Activated gamma-delta T cell treated with anti-CD3 and anti-CD28 coated beads, Interleukin-2, amount 50 U/mL, for 16 hours (primary cell): ENCODE measurements at regions not wholly inside any gene's neighbourhood (a gene's known extent, or its start where the extent isn't known, plus 50 kb on each side); places are given as distances from the start of the nearest gene placed in this dataset.
"Not testable (repeated sequence)": the region's sequence is repeated elsewhere in the genome, so short reads cannot be mapped to it uniquely, and the experiment has no call there.

Experiments
- DNase-seq: peaks from one replicate; pipeline ENCODE4 v3.0.0-alpha.2; 2020; ENCODE audit warnings: low read depth

DNA sequence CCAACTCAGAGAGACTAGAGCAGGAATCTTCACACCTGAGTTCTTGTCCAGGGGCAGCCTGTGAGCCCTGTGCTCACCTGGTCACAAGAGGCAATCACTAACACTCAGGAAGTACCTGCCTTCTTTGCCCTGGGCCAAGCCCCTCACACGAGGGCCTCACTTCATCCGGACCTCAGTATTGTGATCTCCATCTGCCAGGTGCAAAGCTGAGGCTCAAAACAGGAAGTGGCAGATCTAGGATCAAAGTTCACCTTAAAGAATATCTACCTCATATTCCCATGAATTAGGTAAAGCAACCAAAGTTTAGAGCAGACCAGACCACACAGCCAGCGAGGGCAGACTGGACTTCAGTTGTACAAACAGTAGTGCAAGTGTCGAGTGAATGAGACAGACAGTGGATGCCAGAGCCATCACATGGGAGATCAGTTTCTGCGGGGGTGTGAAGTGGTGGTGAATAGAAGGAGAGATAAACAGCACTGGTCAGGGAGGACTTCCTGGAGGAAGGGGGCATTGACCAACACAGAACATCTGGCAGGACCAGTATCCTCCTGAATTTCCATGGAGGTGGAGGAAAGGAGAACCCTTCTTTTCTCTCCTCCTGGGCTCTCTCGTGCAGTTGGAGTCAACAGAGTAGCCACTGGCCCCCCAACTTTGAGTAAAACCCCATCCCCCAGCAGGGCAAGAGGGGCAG is 116.6 kb upstream of the ZBTB40 start:
- no peak for DNase-seq

DNA sequence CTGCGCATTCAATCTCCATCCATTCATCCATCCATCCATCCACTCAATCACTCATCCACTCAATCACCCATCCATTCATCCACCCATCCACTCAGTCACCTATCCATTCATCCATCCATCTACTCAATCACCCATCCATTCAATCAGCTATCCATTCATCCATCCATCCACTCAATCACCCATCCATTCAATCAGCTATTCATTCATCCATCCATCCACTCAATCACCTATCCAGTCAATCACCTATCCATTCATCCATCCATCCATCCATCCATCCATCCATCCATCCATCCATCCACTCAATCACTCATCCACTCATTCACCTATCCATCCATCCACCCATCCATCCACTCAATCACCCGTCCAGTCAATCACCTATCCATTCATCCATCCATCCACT is 115.4 kb upstream of the ZBTB40 start:
- not testable (repeated sequence) for DNase-seq

- not testable (repeated sequence) for DNase-seq
Measured at GRCh38 chr1:22336696-22337545, 114.7 kb upstream of the ZBTB40 start.

- DNase-seq: no peak
Measured at GRCh38 chr1:22338071-22338765, 113.4 kb upstream of the ZBTB40 start.

GRCh38 chr1:22339237-22339636 is 112.4 kb upstream of the ZBTB40 start:
- DNase-seq: no peak

DNA sequence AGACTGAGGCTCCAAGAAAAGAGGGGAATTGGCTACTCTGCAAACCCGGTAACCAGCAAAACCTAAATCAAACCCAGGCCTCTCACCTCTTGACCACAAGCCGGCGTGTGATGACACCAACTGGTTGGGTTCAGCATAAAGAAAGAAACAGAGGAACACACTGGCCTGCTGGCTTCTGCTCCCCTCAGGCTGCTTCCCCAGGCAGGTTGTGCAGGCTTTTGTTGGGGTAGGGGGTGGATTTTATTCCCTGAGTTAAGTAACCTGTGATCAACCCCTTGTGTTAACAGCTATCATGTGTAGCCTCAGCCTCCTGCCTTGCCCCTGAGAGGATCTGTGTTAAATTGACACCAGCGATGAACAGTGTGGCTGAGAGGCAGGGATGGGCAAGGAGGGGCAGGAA is 111.6 kb upstream of the ZBTB40 start:
- no peak for DNase-seq

DNA sequence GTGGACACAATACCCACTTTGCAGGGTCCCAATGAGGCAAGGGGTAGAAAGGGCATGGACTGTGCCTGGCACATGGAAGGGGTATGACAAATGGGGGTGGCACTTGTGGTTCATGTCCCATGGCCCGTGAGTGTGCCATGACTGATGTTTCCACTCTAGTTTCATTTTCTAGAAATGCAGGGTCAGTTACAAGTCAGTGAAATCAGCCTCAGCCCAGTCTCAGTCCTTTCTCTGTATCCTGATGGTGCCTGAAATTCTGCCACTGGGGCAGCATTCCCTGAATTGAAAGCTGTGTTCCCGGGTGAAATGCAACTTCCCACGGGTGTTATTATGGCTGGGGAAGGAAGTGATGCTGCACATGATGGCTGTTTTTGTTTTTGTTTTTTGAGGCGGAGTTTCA is 110.8 kb upstream of the ZBTB40 start:
- no peak for DNase-seq

GRCh38 chr1:22341791-22342605 is 109.7 kb upstream of the ZBTB40 start:
- DNase-seq: no peak

DNA sequence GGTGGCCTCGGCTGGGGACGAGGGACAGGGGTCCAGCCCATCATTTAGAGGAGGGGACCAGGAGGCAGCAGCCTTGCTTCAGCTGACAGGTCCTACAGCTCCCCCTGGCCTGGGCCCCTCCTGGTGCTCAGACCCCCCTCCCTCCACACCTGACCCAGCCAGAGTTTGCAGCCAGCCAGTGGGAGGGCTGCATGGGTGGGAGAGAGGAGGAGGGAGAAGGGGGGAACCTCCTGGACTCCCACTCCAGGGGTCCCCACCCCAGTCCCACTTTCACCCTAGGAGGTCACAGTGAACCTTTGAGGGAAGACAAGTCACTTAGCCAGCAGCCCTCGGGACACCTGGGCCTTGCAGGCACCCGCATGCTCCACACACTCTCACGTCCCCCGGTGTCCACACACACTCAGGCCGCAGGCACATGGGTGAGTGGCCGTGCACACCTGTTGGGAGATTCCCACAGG is 108.9 kb upstream of the ZBTB40 start:
- no peak for DNase-seq

DNA sequence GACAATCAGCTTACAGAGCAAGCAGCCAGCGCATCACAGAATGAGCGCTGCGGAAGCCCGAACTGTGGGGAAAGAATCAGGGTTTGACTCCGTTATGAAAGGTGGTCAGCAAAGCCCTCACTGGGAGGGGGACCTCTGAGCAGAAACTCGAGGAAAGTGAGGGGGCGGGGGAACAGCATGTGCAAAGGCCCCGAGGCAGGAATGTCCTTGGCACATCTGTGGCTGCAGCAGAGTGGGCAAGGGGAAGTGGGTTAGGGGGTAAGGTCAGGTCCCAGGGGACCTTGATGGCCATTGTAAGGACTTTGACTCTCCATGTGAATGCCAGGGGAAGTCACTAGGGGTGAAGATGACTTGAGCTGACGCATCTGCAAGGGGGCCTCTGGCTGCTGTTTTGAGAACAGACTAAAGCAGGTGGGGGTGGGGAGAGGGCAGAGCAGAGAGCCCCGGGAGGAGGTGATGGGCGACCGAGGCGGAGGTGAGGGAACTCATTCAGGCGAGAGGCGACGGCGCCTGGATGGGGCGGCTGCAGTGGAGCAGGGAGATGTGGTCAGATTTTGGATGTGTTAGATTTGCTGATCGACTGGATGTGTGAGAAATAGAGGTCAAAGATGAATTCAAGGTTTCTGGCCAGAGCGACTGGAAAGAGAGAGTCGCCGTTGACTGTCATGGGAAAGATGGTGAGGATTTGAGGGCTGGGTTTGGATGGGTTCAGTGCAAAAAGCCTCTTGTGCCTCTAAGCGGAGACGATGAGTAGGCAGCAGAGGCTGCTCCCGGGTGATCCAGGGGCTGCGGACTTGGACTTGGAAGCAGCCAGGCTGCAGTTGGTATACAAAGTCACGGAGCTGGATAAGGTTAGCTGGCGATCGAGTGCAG is 108.0 kb upstream of the ZBTB40 start:
- DNase-seq: no peak

DNA sequence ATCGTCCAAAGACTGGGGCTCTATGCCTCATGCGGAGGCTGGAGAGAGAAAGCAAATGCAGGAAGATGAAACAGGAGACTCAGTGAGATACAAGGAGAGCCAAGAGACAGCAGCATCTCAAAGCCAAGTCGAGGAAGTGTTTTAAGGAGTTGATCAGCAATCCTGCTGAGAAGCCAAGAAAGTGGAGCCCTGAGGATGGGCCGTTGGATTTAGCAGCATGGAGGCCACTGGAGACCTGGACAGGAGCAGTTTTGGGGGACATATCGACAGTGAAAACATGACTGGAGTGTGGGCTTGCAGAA is 107.4 kb upstream of the ZBTB40 start:
- DNase-seq: no peak

GRCh38 chr1:22344851-22345560 is 106.6 kb upstream of the ZBTB40 start:
- no peak for DNase-seq

- DNase-seq: no peak
Measured at GRCh38 chr1:22347854-22348760, 103.5 kb upstream of the ZBTB40 start.

GRCh38 chr1:22349362-22350043 is 102.1 kb upstream of the ZBTB40 start:
- DNase-seq: no peak

DNA sequence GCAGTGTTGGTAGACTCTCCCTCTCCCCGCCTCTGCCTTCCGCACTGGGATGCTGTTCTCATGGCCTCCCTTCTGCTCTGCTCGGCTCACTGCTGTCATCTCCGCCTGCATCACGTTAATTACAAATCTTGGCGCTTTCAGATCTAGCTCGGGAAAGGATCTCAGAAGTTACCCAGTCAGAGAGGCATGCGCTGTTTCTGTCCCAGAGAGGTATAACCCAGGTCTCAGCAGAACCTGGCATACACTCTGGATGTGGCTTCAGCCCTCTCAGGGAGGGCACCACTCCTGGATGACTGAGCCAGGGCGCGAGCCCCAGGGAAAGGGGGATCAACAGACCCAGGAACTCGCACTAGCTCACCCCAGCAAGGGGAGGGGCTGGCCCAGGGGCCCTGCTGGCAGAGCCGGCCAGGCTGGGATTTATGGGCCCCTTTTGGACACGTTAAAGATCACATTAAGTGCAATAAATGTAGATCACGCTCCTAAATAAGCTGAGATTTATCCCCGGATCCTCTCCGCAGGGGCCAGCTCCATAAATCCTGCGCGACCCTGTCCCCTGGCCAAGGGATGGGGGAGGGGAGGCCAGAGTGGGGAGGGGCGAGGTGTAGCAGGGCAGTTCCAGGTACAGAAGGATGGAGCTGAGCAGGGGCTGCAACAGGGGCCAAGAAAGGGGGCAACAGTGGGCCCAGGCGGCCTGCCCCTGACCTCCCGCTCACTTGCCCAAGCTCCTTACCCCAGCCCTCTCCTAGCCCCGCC is 101.3 kb upstream of the ZBTB40 start:
- DNase-seq: no peak

DNA sequence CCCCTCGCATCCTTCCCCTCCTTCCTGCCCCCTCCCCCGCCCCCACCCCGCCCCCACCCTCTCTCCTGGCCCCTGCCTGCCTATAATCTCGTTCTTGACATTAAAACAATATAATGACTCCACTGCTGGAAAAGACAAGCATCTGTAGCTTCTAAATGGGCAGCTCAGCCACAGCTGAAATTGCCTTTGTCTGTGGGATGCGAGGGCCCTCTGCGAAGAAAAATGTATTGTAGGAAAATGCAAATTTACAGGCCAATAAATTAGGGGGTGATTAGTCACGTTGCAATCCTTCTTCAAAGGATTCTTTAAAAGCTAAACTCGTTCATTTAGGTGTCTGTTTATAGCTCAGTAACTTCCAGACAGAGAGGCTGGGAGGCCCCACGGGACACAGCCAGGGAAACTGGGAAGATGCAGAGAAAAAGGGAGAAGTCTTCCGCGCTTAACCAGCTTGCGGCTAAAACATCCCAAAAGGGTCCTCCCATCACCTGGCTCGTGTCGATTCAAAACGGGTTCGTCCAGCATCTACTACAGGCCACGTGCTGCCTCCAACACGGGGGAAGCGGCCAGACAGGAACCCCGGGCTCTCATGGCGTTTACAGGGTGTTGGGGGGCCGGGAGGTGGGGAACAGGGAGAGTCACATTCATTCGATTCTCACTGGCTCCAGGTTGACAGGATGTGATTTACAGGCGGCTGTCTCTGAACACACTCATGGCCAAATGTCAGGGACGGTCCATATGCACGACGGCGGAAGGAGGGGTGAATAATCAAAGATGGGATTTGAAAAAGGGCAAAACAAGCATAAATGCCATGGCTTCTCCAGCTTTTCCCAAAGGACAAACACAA is 100.5 kb upstream of the ZBTB40 start:
- no peak for DNase-seq

- no peak for DNase-seq
Measured at GRCh38 chr1:22351768-22352080, 99.9 kb upstream of the ZBTB40 start.
